ENCODE measurements at regions not wholly inside any gene's neighbourhood (a gene's known extent, or its start where the extent isn't known, plus 50 kb on each side); places are given as distances from the start of the nearest gene placed in this dataset.

- TF ChIP-seq CTCF (optimal IDR thresholded peaks at IDR 0.05 in 1 of 3, IDR thresholded peaks at IDR 0.05 in 1 of 3, conservative IDR thresholded peaks at IDR 0.05 in 1 of 3; ENCODE audit: extremely low read depth in 1 of 3, insufficient read depth in 2 of 3, low read length in 3 of 3), result no peak
- no peak for TF ChIP-seq EZH2 (IDR thresholded peaks at IDR 0.05; ENCODE audit: low read length)
Measured at GRCh38 chr4:185902654-185903053, 90.7 kb upstream of the SORBS2 start.
